ENCODE measurements at regions not wholly inside any gene's neighbourhood (a gene's known extent, or its start where the extent isn't known, plus 50 kb on each side); places are given as distances from the start of the nearest gene placed in this dataset.

- DNase-seq (ENCODE audit: low read depth in 1 of 2, low spot score in 1 of 2) (no peak), FAIRE-seq (no peak), ATAC-seq (no peak)
- Histone ChIP-seq H3K9me3 (no peaks in the 10 kb centered on the region), H3K4me3 (no peak overlapping the region), H3K27ac (no peak overlapping the region), H3K4me1 (no peaks in the 10 kb centered on the region), H3K4me2 (no peak overlapping the region)
- WGBS (ENCODE audit: missing lambda C conversion rate): 82% methylated on average over 8 of the region's 8 CpGs
- TF ChIP-seq REST (IDR thresholded peaks at IDR 0.05) (no peak), JUN (IDR thresholded peaks at IDR 0.05) (no peak), NR3C1 (IDR thresholded peaks at IDR 0.05) (no peak), CBX2 (IDR thresholded peaks at IDR 0.05; ENCODE audit: borderline replicate concordance, low read depth) (no peak), EP300 (IDR thresholded peaks at IDR 0.05) (no peak), FOSB (CRISPR knock-in tag; IDR thresholded peaks at IDR 0.05) (no peak), PBX3 (IDR thresholded peaks at IDR 0.05) (no peak), HEYL (CRISPR knock-in tag; IDR thresholded peaks at IDR 0.05) (no peak), ESRRA (IDR thresholded peaks at IDR 0.05; ENCODE audit: borderline replicate concordance, low read length) (no peak), TP53 (CRISPR knock-in tag; IDR thresholded peaks at IDR 0.05) (no peak), RAD21 (conservative IDR thresholded peaks at IDR 0.05 in 1 of 2, IDR thresholded peaks at IDR 0.05 in 1 of 2) (no peak), KDM5A (IDR thresholded peaks at IDR 0.05) (no peak), HES2 (IDR thresholded peaks at IDR 0.05) (no peak), EHMT2 (IDR thresholded peaks at IDR 0.05; ENCODE audit: low read depth) (no peak), RFX5 (IDR thresholded peaks at IDR 0.05) (no peak), SMC3 (IDR thresholded peaks at IDR 0.05) (no peak), RARB (CRISPR knock-in tag; IDR thresholded peaks at IDR 0.05) (no peak)
- ChIA-PET POLR2A (no interaction called here), CTCF (no interaction called here)
Observed at GRCh38 chr16:86932130-86932982, 354.0 kb downstream of the FOXL1 start.

- DNase-seq (ENCODE audit: low read depth in 1 of 2, low spot score in 1 of 2): no peak
- Histone ChIP-seq H3K27ac (no peak overlapping the region), H3K4me3 (no peak overlapping the region), H3K4me1 (no peaks in the 10 kb centered on the region), H3K9me3 (peaks cover 9% of the 10 kb centered on the region; the same call in 2 of the 3 replicates), H3K4me2 (no peak overlapping the region)
- TF ChIP-seq KDM1A (IDR thresholded peaks at IDR 0.05; ENCODE audit: low read depth) (no peak), POLR2AphosphoS2 (conservative IDR thresholded peaks at IDR 0.05; ENCODE audit: low read length) (no peak), KDM5A (IDR thresholded peaks at IDR 0.05) (no peak), MYC (IDR thresholded peaks at IDR 0.05; ENCODE audit: borderline replicate concordance, low read length) (no peak)
- FAIRE-seq: no peak
- CTCF ChIA-PET: interaction anchor here (0.9 to 1.7 kb wide), 3 partner anchors 10 to 371 kb away, joined by 3 to 4 read pairs (median 4); no protein-coding TSS in a partner anchor
- WGBS (ENCODE audit: missing lambda C conversion rate): 76% methylated on average over 26 of the region's 27 CpGs
- POLR2A ChIA-PET: no interaction called here
- no peak for ATAC-seq
Observed at GRCh38 chr16:86934581-86935375, 356.4 kb downstream of the FOXL1 start.

Measured in A549 (cell line).